Astrocyte (in vitro differentiated cells and primary cell): ENCODE measurements at regions not wholly inside any gene's neighbourhood (a gene's known extent, or its start where the extent isn't known, plus 50 kb on each side); places are given as distances from the start of the nearest gene placed in this dataset.

Source experiments
- CTCF ChIP-seq: IDR thresholded peaks from 2 replicates; pipeline ENCODE4 v1.5.1; 2011; ENCODE audit warnings: low read depth, mild to moderate bottlenecking, inconsistent platforms, low read length, moderate library complexity; ENCODE audit not compliant: insufficient read depth
- EZH2 ChIP-seq: IDR thresholded peaks from 2 replicates; pipeline ENCODE4 v1.6.1; 2012; ENCODE audit warnings: mild to moderate bottlenecking, low read length, inconsistent platforms; ENCODE audit not compliant: insufficient read depth

- TF ChIP-seq CTCF (no peak), EZH2 (no peak)
Observed at GRCh38 chr18:77807650-77808049, 558.0 kb downstream of the GALR1 start.
